BE2C (cell line): ENCODE measurements at regions not wholly inside any gene's neighbourhood (a gene's known extent, or its start where the extent isn't known, plus 50 kb on each side); places are given as distances from the start of the nearest gene placed in this dataset.

Source experiments
- DNase-seq: peaks from one replicate; pipeline ENCODE4 v3.0.0-alpha.2; 2020
- H3K27me3 ChIP-seq: fragments of 250-450 bp; sonication (Bioruptor Pico); 2 replicates; pipeline ENCODE4 v1.5.1; 2020; ENCODE audit warnings: mild to moderate bottlenecking
- H3K36me3 ChIP-seq: fragments of 250-450 bp; sonication (Bioruptor Pico); 2 replicates; pipeline ENCODE4 v1.5.1; 2020; ENCODE audit warnings: mild to moderate bottlenecking
- H3K4me1 ChIP-seq: fragments of 250-450 bp; sonication (Bioruptor Pico); 2 replicates; pipeline ENCODE4 v1.5.1; 2020
- H3K4me3 ChIP-seq: 2 replicates; pipeline ENCODE4 v1.5.1; 2011; ENCODE audit warnings: low read depth, low read length
- H3K9me3 ChIP-seq: fragments of 250-450 bp; sonication (Bioruptor Pico); 2 replicates; pipeline ENCODE4 v1.5.1; 2020
- TF ChIP-seq, protein P1 (sequence below): IDR thresholded peaks from 2 replicates; pipeline ENCODE4 v1.5.1; 2012; ENCODE audit warnings: mild to moderate bottlenecking, low read depth, low read length

GRCh38 chr9:129234491-129234890 lies 56.4 kb upstream of the IER5L start:
- no peaks in the 10 kb centered on the region for H3K36me3 ChIP-seq
- H3K9me3 ChIP-seq: no peaks in the 10 kb centered on the region
- no peaks in the 10 kb centered on the region for H3K27me3 ChIP-seq
- TF ChIP-seq, protein P1, sequence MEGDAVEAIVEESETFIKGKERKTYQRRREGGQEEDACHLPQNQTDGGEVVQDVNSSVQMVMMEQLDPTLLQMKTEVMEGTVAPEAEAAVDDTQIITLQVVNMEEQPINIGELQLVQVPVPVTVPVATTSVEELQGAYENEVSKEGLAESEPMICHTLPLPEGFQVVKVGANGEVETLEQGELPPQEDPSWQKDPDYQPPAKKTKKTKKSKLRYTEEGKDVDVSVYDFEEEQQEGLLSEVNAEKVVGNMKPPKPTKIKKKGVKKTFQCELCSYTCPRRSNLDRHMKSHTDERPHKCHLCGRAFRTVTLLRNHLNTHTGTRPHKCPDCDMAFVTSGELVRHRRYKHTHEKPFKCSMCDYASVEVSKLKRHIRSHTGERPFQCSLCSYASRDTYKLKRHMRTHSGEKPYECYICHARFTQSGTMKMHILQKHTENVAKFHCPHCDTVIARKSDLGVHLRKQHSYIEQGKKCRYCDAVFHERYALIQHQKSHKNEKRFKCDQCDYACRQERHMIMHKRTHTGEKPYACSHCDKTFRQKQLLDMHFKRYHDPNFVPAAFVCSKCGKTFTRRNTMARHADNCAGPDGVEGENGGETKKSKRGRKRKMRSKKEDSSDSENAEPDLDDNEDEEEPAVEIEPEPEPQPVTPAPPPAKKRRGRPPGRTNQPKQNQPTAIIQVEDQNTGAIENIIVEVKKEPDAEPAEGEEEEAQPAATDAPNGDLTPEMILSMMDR: no peak
- H3K4me3 ChIP-seq: no peak overlapping the region
- DNase-seq: peak; percentile 4
- H3K4me1 ChIP-seq: no peaks in the 10 kb centered on the region; the same call in 1 of the 2 replicates

- Histone ChIP-seq H3K27me3 (no peaks in the 10 kb centered on the region), H3K36me3 (no peaks in the 10 kb centered on the region), H3K4me3 (no peak overlapping the region), H3K4me1 (no peaks in the 10 kb centered on the region; the same call in 1 of the 2 replicates), H3K9me3 (no peaks in the 10 kb centered on the region)
- no peak for DNase-seq
- TF ChIP-seq, protein P1: no peak
Measured at GRCh38 chr9:129232839-129233591, 55.0 kb upstream of the IER5L start.

- Histone ChIP-seq H3K9me3 (no peaks in the 10 kb centered on the region), H3K27me3 (no peaks in the 10 kb centered on the region), H3K4me1 (no peaks in the 10 kb centered on the region), H3K36me3 (no peaks in the 10 kb centered on the region), H3K4me3 (no peak overlapping the region)
- DNase-seq: peak; percentile 4
- TF ChIP-seq, protein P1: no peak
Measured at GRCh38 chr9:129231759-129232158, 53.7 kb upstream of the IER5L start.

DNA sequence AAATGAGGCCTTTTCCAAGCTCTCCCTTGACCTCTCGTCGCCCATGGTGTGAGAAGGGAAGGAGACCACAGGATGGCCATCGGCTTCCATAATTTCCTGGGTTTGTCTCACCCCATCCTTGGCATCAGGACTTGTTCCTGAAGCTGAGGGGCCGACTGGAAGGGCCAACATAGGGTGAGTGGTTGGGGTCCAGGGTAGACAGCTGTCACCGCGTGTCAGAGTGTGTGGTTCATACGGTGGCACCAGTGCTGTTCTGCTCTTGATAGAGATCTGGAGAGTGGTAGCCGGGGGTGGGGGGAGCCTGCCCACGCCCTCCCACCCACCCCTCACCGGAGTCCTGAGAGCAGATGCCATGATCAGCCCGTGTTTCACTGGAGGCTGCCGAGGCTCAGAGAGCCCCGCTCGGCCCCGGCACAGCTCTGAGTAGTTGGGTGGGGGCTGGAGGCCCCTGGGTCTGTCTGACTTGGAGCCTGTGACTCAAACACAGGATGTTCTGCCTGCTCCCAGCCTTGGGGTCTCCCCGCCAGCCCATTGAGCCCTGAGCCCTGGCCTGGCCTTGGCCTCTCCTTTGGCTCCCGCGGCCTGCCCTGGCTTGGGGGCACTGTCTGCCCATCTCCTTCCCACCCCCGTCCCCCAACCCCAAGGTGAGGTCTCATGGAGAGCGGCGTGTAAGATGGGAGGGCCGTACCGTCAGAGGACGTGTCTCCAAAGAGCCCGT lies 53.1 kb upstream of the IER5L start:
- Histone ChIP-seq H3K4me1 (no peaks in the 10 kb centered on the region), H3K36me3 (no peaks in the 10 kb centered on the region), H3K4me3 (no peak overlapping the region), H3K9me3 (no peaks in the 10 kb centered on the region), H3K27me3 (no peaks in the 10 kb centered on the region)
- peak; percentile 5 for DNase-seq
- TF ChIP-seq, protein P1: no peak

GRCh38 chr9:129230302-129230701 lies 52.2 kb upstream of the IER5L start:
- Histone ChIP-seq H3K9me3 (no peaks in the 10 kb centered on the region), H3K4me1 (peaks cover 3% of the 10 kb centered on the region; the same call in 1 of the 2 replicates), H3K36me3 (no peaks in the 10 kb centered on the region), H3K27me3 (no peaks in the 10 kb centered on the region), H3K4me3 (no peak overlapping the region)
- TF ChIP-seq, protein P1: no peak
- no peak for DNase-seq
